H1 (cell line): ENCODE measurements at regions not wholly inside any gene's neighbourhood (a gene's known extent, or its start where the extent isn't known, plus 50 kb on each side); places are given as distances from the start of the nearest gene placed in this dataset.

Source experiments
- HDAC2 ChIP-seq, 2 experiments: fragments of 300-600 bp in 1 of 2; sonication (generic) in 1 of 2; IDR thresholded peaks; 2 replicates each; pipeline ENCODE4 v1.6.1; 2011 to 2012; ENCODE audit warnings: low read depth in 2 of 2, low read length in 2 of 2, mild to moderate bottlenecking in 2 of 2, moderate library complexity in 2 of 2, borderline replicate concordance in 1 of 2, inconsistent platforms in 1 of 2
- TF ChIP-seq, protein P1 (sequence below): IDR thresholded peaks from 2 replicates; pipeline ENCODE4 v1.6.1; 2011; ENCODE audit warnings: low read length, improper control_type of control experiment

DNA sequence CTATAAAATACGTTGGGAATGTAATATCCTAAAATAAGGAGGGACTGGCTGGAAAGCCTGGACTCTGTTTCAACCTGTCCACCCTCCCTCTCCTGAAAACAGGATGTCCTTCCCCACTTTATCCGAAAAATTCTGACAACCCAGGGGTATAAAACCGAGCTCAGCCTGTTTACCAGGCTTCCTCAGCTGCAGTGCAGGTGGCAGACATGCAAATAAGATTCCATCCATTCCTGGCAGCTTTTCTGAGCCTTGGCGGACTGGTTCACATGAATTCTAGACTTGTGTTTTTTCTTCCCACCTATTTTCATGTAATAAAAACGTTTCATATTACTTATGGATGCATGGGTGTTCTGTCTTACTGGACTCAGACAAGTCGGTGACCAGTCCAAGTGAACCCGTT lies 479.3 kb downstream of the KCNJ18 start (continued):
- TF ChIP-seq, protein P1, sequence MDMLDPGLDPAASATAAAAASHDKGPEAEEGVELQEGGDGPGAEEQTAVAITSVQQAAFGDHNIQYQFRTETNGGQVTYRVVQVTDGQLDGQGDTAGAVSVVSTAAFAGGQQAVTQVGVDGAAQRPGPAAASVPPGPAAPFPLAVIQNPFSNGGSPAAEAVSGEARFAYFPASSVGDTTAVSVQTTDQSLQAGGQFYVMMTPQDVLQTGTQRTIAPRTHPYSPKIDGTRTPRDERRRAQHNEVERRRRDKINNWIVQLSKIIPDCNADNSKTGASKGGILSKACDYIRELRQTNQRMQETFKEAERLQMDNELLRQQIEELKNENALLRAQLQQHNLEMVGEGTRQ: no peak
- no peak for TF ChIP-seq HDAC2 (IDR thresholded peaks at IDR 0.05; ENCODE audit: borderline replicate concordance in 1 of 2, low read depth in 2 of 2, low read length in 2 of 2)
